ENCODE measurements at regions not wholly inside any gene's neighbourhood (a gene's known extent, or its start where the extent isn't known, plus 50 kb on each side); places are given as distances from the start of the nearest gene placed in this dataset.

DNA sequence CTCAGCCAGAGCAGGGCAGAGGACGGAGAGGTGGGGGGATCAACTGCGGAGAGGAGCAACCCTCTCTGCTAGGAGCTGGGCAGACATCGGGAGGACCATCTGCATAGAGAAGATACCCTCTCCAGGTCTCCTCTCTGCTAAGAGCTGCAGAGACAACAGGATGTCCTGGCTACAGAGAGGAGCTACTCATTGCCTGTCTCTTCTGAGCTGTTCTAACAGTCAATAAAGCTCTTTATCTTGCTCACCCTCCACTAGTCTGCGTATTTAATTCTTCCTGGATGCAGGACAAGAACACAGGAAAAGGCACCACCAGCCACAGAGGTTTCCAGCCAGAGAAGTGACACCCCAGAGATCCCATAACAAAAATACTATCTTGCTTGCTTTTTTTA is 871.1 kb upstream of the GJE1 start:
- Mint-ChIP-seq H3K27ac (ENCODE audit: unreplicated experiment) (no peak overlapping the region), H3K4me3 (ENCODE audit: unreplicated experiment) (no peak overlapping the region), H3K9me3 (ENCODE audit: unreplicated experiment) (no peaks in the 10 kb centered on the region), H3K4me1 (ENCODE audit: low read depth, unreplicated experiment) (no peaks in the 10 kb centered on the region), H3K36me3 (ENCODE audit: low read depth, unreplicated experiment) (no peaks in the 10 kb centered on the region), H3K27me3 (ENCODE audit: low read depth, unreplicated experiment) (no peaks in the 10 kb centered on the region)
- H3K79me2 ChIP-seq (ENCODE audit: insufficient read depth, low read length) = no peaks in the 10 kb centered on the region
- no peaks in the 10 kb centered on the region for H4K20me1 ChIP-seq (ENCODE audit: insufficient read depth, low read length)
- H3K27ac ChIP-seq (ENCODE audit: low read depth, low read length) = no peak overlapping the region
- H3K27me3 ChIP-seq (ENCODE audit: insufficient read depth, low read length) = no peaks in the 10 kb centered on the region
- no peaks in the 10 kb centered on the region for H3K4me1 ChIP-seq (ENCODE audit: insufficient read depth, low read length)
- FAIRE-seq = no peak
- no peaks in the 10 kb centered on the region for H3K9me3 ChIP-seq (ENCODE audit: insufficient read depth, low read depth, low read length)
- H3K9ac ChIP-seq (ENCODE audit: low read length) = no peak overlapping the region
- no peak overlapping the region for H2AFZ ChIP-seq (ENCODE audit: low read depth, low read length)
- DNase-seq (ENCODE audit: low read depth) = no peak
- TF ChIP-seq EZH2 (IDR thresholded peaks at IDR 0.05; ENCODE audit: insufficient read depth, low read length) (no peak), CTCF (IDR thresholded peaks at IDR 0.05; ENCODE audit: insufficient read depth, low read depth, low read length) (no peak)
- no peak overlapping the region for H3K4me3 ChIP-seq (ENCODE audit: insufficient read depth, low read depth, low read length)
- no peak overlapping the region for H3K4me2 ChIP-seq (ENCODE audit: low read length)
- H3K36me3 ChIP-seq (ENCODE audit: insufficient read depth, low read length) = no peaks in the 10 kb centered on the region

DNA sequence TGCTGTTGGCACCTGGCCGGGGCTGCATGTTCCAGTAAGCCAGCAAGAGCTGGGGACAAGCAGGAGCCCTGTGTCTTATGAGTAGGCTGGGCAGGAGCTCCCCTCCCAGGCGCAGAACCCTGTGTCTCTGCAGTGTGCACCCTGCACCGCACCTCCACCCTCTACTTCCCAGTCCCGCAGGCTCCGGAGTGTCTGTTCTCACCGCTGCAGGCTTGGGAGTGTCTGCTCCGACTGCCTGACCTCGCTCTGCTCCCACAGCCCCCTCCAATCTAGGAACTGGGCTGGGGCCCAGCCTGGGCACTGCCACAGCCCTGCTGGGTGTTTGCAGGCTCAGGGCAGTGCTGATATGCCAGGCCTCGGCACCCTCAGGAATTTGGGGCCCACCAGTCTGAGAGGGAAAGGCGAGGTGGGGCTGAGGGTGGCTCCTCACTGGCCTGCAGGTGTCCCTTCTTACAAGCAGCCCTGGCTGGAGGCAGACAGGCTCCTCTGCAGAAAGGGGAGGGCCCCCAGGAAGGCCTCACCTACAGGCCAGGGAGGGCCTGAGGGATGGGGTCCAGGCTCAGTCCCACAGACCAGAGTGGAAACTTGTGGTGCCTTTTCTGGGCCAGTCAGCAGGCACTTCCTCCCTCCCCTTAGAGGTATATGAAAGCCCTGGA is 871.6 kb upstream of the GJE1 start:
- Mint-ChIP-seq H3K27ac (ENCODE audit: unreplicated experiment) (no peak overlapping the region), H3K4me1 (ENCODE audit: low read depth, unreplicated experiment) (no peaks in the 10 kb centered on the region), H3K9me3 (ENCODE audit: unreplicated experiment) (no peaks in the 10 kb centered on the region), H3K36me3 (ENCODE audit: low read depth, unreplicated experiment) (no peaks in the 10 kb centered on the region), H3K4me3 (ENCODE audit: unreplicated experiment) (no peak overlapping the region), H3K27me3 (ENCODE audit: low read depth, unreplicated experiment) (no peaks in the 10 kb centered on the region)
- no peak overlapping the region for H3K4me2 ChIP-seq (ENCODE audit: low read length)
- no peak overlapping the region for H3K4me3 ChIP-seq (ENCODE audit: insufficient read depth, low read depth, low read length)
- H3K4me1 ChIP-seq (ENCODE audit: insufficient read depth, low read length) = no peaks in the 10 kb centered on the region
- H4K20me1 ChIP-seq (ENCODE audit: insufficient read depth, low read length) = no peaks in the 10 kb centered on the region
- H3K27ac ChIP-seq (ENCODE audit: low read depth, low read length) = no peak overlapping the region
- FAIRE-seq = no peak
- no peak for DNase-seq (ENCODE audit: low read depth)
- no peaks in the 10 kb centered on the region for H3K27me3 ChIP-seq (ENCODE audit: insufficient read depth, low read length)
- H3K79me2 ChIP-seq (ENCODE audit: insufficient read depth, low read length) = no peaks in the 10 kb centered on the region
- no peaks in the 10 kb centered on the region for H3K36me3 ChIP-seq (ENCODE audit: insufficient read depth, low read length)
- H3K9ac ChIP-seq (ENCODE audit: low read length) = no peak overlapping the region
- TF ChIP-seq EZH2 (IDR thresholded peaks at IDR 0.05; ENCODE audit: insufficient read depth, low read length) = no peak
- no peak for TF ChIP-seq CTCF (IDR thresholded peaks at IDR 0.05; ENCODE audit: insufficient read depth, low read depth, low read length)
- no peaks in the 10 kb centered on the region for H3K9me3 ChIP-seq (ENCODE audit: insufficient read depth, low read depth, low read length)
- no peak overlapping the region for H2AFZ ChIP-seq (ENCODE audit: low read depth, low read length)

DNA sequence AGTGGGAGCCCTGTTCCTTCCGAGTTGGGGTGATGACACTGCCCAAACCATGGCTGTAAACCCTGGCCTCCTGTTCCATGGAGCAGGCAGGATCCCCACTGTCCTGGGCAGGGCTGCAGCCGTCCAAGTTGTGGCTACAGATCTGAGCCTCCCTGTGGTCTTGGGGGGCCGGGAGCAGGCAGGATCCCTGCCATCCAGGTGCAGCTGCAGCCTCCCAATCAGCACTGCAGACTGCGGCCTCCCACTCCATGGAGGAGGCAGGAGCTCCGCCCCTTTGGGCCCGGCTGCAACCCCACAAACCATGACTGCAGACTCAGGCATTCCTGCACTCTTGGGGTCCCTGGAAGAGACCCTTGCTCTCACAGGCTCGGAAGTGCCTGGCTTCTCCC is 872.1 kb upstream of the GJE1 start:
- Histone ChIP-seq H3K4me3 (ENCODE audit: insufficient read depth, low read depth, low read length) (no peak overlapping the region), H3K9me3 (ENCODE audit: insufficient read depth, low read depth, low read length) (no peaks in the 10 kb centered on the region), H3K36me3 (ENCODE audit: insufficient read depth, low read length) (no peaks in the 10 kb centered on the region), H3K27ac (ENCODE audit: low read depth, low read length) (no peak overlapping the region), H2AFZ (ENCODE audit: low read depth, low read length) (no peak overlapping the region), H3K4me1 (ENCODE audit: insufficient read depth, low read length) (no peaks in the 10 kb centered on the region), H3K4me2 (ENCODE audit: low read length) (no peak overlapping the region), H3K79me2 (ENCODE audit: insufficient read depth, low read length) (no peaks in the 10 kb centered on the region), H3K27me3 (ENCODE audit: insufficient read depth, low read length) (no peaks in the 10 kb centered on the region), H4K20me1 (ENCODE audit: insufficient read depth, low read length) (no peaks in the 10 kb centered on the region), H3K9ac (ENCODE audit: low read length) (no peak overlapping the region)
- no peak for FAIRE-seq
- Mint-ChIP-seq H3K4me3 (ENCODE audit: unreplicated experiment) (no peak overlapping the region), H3K27me3 (ENCODE audit: low read depth, unreplicated experiment) (no peaks in the 10 kb centered on the region), H3K4me1 (ENCODE audit: low read depth, unreplicated experiment) (no peaks in the 10 kb centered on the region), H3K27ac (ENCODE audit: unreplicated experiment) (no peak overlapping the region), H3K9me3 (ENCODE audit: unreplicated experiment) (no peaks in the 10 kb centered on the region), H3K36me3 (ENCODE audit: low read depth, unreplicated experiment) (no peaks in the 10 kb centered on the region)
- DNase-seq (ENCODE audit: low read depth) = no peak
- no peak for TF ChIP-seq EZH2 (IDR thresholded peaks at IDR 0.05; ENCODE audit: insufficient read depth, low read length)
- no peak for TF ChIP-seq CTCF (IDR thresholded peaks at IDR 0.05; ENCODE audit: insufficient read depth, low read depth, low read length)
